Psoas muscle (tissue), 7 donors: ENCODE measurements at regions not wholly inside any gene's neighbourhood (a gene's known extent, or its start where the extent isn't known, plus 50 kb on each side); places are given as distances from the start of the nearest gene placed in this dataset.
"Not testable (repeated sequence)": the region's sequence is repeated elsewhere in the genome, so short reads cannot be mapped to it uniquely, and the experiment has no call there.

ENCODE experiments used
- ATAC-seq, 4 donors: fragments of 200-7000 bp; cut with Tn5 transposase; one replicate each; pipeline ENCODE4 v1.9.1; 2020; ENCODE audit warnings: moderate library complexity in 3 of 4, mild to moderate bottlenecking in 2 of 4
- DNase-seq, 2 donors: peaks; one replicate each; pipeline ENCODE4 v3.0.0-alpha.2; 2020
- H3K27ac ChIP-seq: fragments of 200-600 bp; one replicate; pipeline ENCODE4 v1.8.0; 2022
- H3K27me3 ChIP-seq, 3 donors: fragments of 200-600 bp in 1 of 3; one replicate each; pipeline versions ENCODE4 v1.6.1 to v1.8.0; 2013 to 2022; ENCODE audit warnings: low read length in 2 of 3, mild to moderate bottlenecking in 2 of 3, moderate library complexity in 1 of 3; ENCODE audit not compliant: insufficient read depth in 3 of 3
- H3K36me3 ChIP-seq, 2 donors: fragments of 200-600 bp in 1 of 2; one replicate each; pipeline versions ENCODE4 v1.6.1 to v1.8.0; 2013 to 2022; ENCODE audit warnings: low read depth in 1 of 2, mild to moderate bottlenecking in 1 of 2, moderate library complexity in 1 of 2; ENCODE audit not compliant: insufficient read depth in 1 of 2
- H3K4me1 ChIP-seq: fragments of 200-600 bp; one replicate; pipeline ENCODE4 v1.8.0; 2022
- H3K4me3 ChIP-seq: fragments of 200-600 bp; one replicate; pipeline ENCODE4 v1.8.0; 2022; ENCODE audit warnings: mild to moderate bottlenecking
- H3K9me3 ChIP-seq: fragments of 200-600 bp; one replicate; pipeline ENCODE4 v1.8.0; 2022
- WGBS, 3 donors: extraction: QIAGEN DNeasy Blood & Tissue Kit; methylation state at CpG; one replicate each; pipeline versions ENCODE4 v1.1.6 to v1.1.7; 2013; 5-methylcytosine and 5-hydroxymethylcytosine counted together
- intact Hi-C, 2 donors: fragments of 100-400 bp; cut with DNase I; formaldehyde crosslinking; loops; one replicate each; pipeline versions ENCODE4 v1.11.0 to v1.14.2; 2022
- TF ChIP-seq, protein P1 (sequence below): fragments of 200-600 bp; IDR thresholded peaks from one replicate; pipeline ENCODE4 v1.8.0; 2022; ENCODE audit warnings: antibody characterized with exemption
- donor health status: healthy with polysubstance abuse.
- donor health status: DM: no; HTN: no; CAD: no; lungs with moderate emphysema.
- donor health status: Bipolar disorder and iron deficiency.
- donor health status: healthy.
- donor health status: DM: yes; HTN: yes; CAD: no.
- donor health status: DM: no; HTN: no; CAD: no.
- donor health status: DM: yes; HTN: yes; CAD: no.

DNA sequence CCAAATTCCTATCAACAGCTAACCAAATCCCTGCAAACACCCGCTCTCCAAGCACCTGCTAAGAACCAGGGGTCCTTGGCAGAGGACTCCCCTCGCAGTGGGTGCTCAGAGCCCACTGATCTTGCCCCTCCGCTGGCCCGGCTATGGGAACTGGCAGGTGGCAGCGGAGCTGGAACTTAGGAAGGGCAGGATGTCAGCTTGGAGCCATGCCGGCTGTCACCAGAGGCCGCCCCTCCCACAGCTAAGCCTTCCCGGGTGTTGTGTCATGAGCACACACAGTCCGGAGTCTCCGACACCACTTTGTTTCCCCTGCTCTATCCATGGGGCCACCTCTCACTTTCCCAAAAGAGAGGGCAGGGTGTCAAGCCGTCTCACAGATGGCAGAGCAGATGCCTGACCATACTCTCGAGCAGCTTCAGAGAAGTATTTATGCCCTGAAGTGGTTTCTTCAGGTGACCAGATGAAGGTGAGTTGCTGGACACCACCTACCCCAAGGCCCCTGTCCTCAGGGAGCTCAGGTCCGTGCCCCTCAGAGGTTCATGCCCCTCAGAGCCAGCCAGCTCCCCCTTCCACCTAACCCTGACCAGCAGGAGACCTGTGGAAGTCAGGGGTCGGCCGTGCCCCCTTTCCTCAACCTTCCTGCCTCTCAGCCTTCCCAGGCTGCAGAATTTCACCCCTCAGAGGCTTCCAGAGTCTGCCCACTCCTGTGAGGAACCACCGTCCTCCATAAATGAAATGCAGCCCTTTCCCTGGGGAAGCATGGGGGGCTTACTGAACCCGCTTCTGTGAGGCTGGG, 545.7 kb upstream of the B3GAT1 start:
- H3K36me3 ChIP-seq = no peaks in the 10 kb centered on the region
- TF ChIP-seq, protein P1, sequence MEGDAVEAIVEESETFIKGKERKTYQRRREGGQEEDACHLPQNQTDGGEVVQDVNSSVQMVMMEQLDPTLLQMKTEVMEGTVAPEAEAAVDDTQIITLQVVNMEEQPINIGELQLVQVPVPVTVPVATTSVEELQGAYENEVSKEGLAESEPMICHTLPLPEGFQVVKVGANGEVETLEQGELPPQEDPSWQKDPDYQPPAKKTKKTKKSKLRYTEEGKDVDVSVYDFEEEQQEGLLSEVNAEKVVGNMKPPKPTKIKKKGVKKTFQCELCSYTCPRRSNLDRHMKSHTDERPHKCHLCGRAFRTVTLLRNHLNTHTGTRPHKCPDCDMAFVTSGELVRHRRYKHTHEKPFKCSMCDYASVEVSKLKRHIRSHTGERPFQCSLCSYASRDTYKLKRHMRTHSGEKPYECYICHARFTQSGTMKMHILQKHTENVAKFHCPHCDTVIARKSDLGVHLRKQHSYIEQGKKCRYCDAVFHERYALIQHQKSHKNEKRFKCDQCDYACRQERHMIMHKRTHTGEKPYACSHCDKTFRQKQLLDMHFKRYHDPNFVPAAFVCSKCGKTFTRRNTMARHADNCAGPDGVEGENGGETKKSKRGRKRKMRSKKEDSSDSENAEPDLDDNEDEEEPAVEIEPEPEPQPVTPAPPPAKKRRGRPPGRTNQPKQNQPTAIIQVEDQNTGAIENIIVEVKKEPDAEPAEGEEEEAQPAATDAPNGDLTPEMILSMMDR = no peak
- WGBS, 3 donors = 43 to 56% (median 44%) methylated on average over 17 of the region's 17 CpGs
- H3K4me1 ChIP-seq = no peaks in the 10 kb centered on the region
- DNase-seq = no peak
- no peak overlapping the region for H3K4me3 ChIP-seq
- no peak overlapping the region for H3K27ac ChIP-seq
- H3K9me3 ChIP-seq = no peaks in the 10 kb centered on the region
- intact Hi-C loops = no loop called here
- peak in 3 of 4 donors; percentile 15 to 62 (median 39) for ATAC-seq
- H3K27me3 ChIP-seq = peaks cover 0 to 2% (median 0%) of the 10 kb centered on the region in 3 donors

DNA sequence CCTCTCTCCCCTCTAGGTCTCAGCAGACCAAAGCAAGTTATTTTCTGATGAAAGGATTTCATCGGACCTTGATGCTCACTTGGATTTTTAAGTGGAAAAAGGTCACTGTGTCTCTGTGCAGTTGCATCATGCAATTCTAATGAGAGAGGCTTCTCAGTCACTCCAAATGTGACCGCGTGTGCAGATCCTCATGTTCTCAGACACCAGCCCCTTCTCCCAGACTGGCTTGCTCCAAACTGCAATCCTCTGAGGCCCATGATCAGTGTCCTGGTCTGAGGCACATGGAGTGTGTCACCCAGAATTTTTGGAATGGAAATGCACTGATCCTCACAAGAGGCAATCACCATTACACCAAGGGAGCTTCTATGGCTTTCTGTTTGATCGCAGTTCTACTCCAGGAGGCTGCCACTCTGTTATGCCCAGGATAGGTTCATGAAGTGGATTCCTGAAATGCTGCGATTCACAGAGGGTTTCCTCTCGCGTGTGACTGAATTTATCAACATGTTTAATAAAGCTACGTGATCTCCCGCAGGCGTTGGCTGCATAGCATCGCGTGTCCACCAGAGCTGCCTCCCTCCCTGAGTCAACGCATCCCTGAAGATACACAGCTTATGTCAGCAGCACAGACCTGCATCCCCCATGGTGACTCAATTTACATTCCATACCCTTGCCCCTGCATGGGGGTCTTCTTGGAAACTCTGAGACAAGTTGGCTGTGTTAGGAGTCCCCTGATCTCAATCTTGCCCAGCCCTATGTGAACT, 544.6 kb upstream of the B3GAT1 start:
- DNase-seq = no peak
- no peaks in the 10 kb centered on the region for H3K9me3 ChIP-seq
- no peak for ATAC-seq
- no peaks in the 10 kb centered on the region for H3K36me3 ChIP-seq
- no peaks in the 10 kb centered on the region for H3K4me1 ChIP-seq
- TF ChIP-seq, protein P1 = no peak
- intact Hi-C loops = no loop called here
- H3K4me3 ChIP-seq = no peak overlapping the region
- whole genome bisulfite sequencing, 3 donors = 82 to 87% (median 83%) methylated on average over 13 of the region's 13 CpGs
- H3K27ac ChIP-seq = no peak overlapping the region
- peaks cover 0 to 2% (median 0%) of the 10 kb centered on the region in 3 donors for H3K27me3 ChIP-seq

DNA sequence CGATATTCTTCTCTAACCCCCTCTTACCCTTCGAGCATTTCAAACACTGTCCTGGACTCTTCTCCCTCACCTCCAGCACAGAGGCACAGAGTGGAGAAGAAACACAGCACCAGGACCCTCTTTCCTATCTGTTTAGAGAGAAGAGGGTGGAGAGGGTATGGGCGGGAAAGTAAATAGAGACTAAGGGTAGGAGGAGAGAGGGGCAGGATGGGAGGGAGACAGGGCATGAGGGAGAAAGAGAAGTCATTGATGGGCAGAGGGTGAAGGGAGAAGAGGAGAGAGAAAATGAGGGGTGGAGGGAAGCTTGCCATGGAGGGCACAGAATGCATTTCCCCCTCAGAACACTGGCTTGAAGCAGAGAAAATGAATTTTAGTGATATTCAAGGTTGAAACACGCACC, 543.9 kb upstream of the B3GAT1 start:
- H3K4me3 ChIP-seq, DNase-seq, intact Hi-C loops, ATAC-seq, H3K36me3 ChIP-seq, H3K27me3 ChIP-seq, H3K9me3 ChIP-seq, H3K4me1 ChIP-seq, H3K27ac ChIP-seq: not testable (repeated sequence)
- WGBS, 3 donors = 78 to 92% (median 86%) methylated on average over 4 of the region's 4 CpGs

DNA sequence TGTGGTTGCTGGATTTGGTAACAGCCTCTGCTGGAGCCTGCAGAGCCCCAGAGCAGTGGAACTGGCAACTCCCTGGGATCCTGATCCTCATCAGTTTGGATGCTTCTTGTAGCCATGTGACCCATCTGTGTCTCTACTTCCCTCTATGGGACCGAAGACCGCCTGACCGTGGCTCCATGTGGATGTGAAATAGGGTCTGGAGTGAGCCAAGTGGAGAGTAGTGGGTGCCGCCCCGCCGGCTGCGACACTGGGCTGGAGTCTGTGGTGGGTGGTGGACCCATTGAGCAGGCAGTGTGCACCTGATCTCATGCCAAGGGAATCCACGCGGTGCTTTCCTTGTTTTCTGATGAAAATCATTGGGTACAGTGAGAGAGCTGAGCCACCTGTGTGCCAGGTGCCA, 543.2 kb upstream of the B3GAT1 start:
- no peaks in the 10 kb centered on the region for H3K9me3 ChIP-seq
- no peaks in the 10 kb centered on the region for H3K4me1 ChIP-seq
- intact Hi-C loops = no loop called here
- DNase-seq (no peak), ATAC-seq (no peak)
- TF ChIP-seq, protein P1 = no peak
- WGBS, 3 donors = 84 to 93% (median 84%) methylated on average over 9 of the region's 9 CpGs
- peaks cover 0 to 2% (median 0%) of the 10 kb centered on the region in 3 donors for H3K27me3 ChIP-seq
- H3K36me3 ChIP-seq = no peaks in the 10 kb centered on the region
- H3K4me3 ChIP-seq = no peak overlapping the region
- H3K27ac ChIP-seq = no peak overlapping the region

DNA sequence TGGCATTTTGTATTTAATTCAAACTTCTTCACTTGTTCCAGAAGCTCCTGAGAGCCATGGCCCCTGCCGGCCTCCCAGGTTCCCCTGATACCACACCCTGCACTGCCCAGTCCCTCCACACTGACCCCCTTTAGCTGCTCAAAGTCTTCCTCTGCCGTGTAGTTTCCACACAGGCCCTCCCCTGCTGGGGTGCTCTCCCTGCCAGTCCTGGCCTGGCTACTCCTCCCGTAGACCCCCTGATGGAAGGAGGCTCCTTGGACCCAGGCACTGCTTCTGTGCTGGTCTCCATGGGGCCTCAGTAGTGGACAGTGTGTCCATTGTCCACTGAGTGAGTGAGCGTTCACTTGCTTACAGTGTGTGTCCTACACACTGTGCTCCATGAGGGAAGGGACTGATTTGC, 542.4 kb upstream of the B3GAT1 start:
- H3K9me3 ChIP-seq, H3K4me3 ChIP-seq, DNase-seq, H3K36me3 ChIP-seq, H3K4me1 ChIP-seq, ATAC-seq, intact Hi-C loops, H3K27me3 ChIP-seq, H3K27ac ChIP-seq: not testable (repeated sequence)
- 86 to 94% (median 90%) methylated on average over 4 of the region's 4 CpGs for WGBS, 3 donors

DNA sequence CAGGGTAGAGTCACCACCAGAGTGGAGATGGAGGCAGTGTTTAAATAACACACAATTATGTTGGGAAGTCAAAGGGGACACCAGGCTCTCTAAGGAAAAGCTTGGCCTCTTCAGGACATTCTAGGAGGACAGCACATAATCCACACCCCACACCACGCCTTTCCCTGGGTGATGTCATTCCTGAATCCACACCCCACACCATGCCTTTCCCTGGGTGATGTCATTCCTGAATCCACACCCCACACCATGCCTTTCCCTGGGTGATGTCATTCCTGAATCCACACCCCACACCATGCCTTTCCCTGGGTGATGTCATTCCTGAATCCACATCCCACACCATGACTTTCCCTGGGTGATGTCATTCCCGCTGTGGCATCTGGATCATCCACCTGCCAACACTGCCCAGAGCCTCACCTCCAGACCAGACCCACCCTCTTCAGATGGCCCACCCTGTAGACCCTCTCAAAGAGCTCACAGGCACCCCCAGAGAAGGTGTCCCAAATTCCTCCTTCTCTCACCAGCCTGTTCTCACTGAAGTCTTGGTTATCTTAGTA, 541.5 kb upstream of the B3GAT1 start:
- H3K36me3 ChIP-seq, H3K27ac ChIP-seq, H3K4me3 ChIP-seq, DNase-seq, intact Hi-C loops, H3K27me3 ChIP-seq, ATAC-seq, H3K9me3 ChIP-seq, H3K4me1 ChIP-seq: not testable (repeated sequence)
- 79 to 90% (median 90%) methylated on average over 2 of the region's 2 CpGs for WGBS, 3 donors
